ENCODE measurements at regions not wholly inside any gene's neighbourhood (a gene's known extent, or its start where the extent isn't known, plus 50 kb on each side); places are given as distances from the start of the nearest gene placed in this dataset.

- no peak for DNase-seq
- Histone ChIP-seq H3K36me3 (ENCODE audit: control insufficient read depth, insufficient read depth, low read length) (no peaks in the 10 kb centered on the region), H3K9me3 (replicated peaks; ENCODE audit: control insufficient read depth, low read depth, low read length) (no peaks in the 10 kb centered on the region), H3K27ac (ENCODE audit: low read length) (no peak overlapping the region), H3K27me3 (ENCODE audit: control insufficient read depth, insufficient read depth, low read length) (no peaks in the 10 kb centered on the region), H3K4me1 (ENCODE audit: control insufficient read depth, insufficient read depth, low read length) (no peaks in the 10 kb centered on the region), H3K4me3 (ENCODE audit: low read length) (no peak overlapping the region)
- 67% methylated on average over 2 of the region's 3 CpGs for WGBS (ENCODE audit: insufficient coverage)
Observed at GRCh38 chr16:22762486-22762885, 51.5 kb upstream of the HS3ST2 start.

GRCh38 chr16:22763437-22764080, 50.4 kb upstream of the HS3ST2 start:
- no peaks in the 10 kb centered on the region for H3K36me3 ChIP-seq (ENCODE audit: control insufficient read depth, insufficient read depth, low read length)
- H3K4me3 ChIP-seq (ENCODE audit: low read length) = no peak overlapping the region
- no peak overlapping the region for H3K27ac ChIP-seq (ENCODE audit: low read length)
- no peaks in the 10 kb centered on the region for H3K4me1 ChIP-seq (ENCODE audit: control insufficient read depth, insufficient read depth, low read length)
- DNase-seq = no peak
- no peaks in the 10 kb centered on the region for H3K27me3 ChIP-seq (ENCODE audit: control insufficient read depth, insufficient read depth, low read length)
- WGBS (ENCODE audit: insufficient coverage) = 70% methylated on average over 4 of the region's 7 CpGs
- H3K9me3 ChIP-seq (replicated peaks; ENCODE audit: control insufficient read depth, low read depth, low read length) = no peaks in the 10 kb centered on the region
